Vagina (tissue), 2 donors: ENCODE measurements at regions not wholly inside any gene's neighbourhood (a gene's known extent, or its start where the extent isn't known, plus 50 kb on each side); places are given as distances from the start of the nearest gene placed in this dataset.

Experiments used
- DNase-seq, 2 donors: peaks; one replicate each; pipeline ENCODE4 v3.0.0-alpha.2; 2017; ENCODE audit errors: extremely low spot score in 2 of 2
- H3K27ac ChIP-seq: fragments of 200-600 bp; sonication (generic); one replicate; pipeline ENCODE4 v1.5.1; 2019
- H3K27me3 ChIP-seq: fragments of 200-600 bp; sonication (generic); one replicate; pipeline ENCODE4 v1.5.1; 2019
- H3K36me3 ChIP-seq, 2 donors: fragments of 200-600 bp; sonication (generic); one replicate each; pipeline ENCODE4 v1.5.1; 2017 to 2019
- H3K4me1 ChIP-seq: fragments of 200-600 bp; sonication (generic); one replicate; pipeline ENCODE4 v1.5.1; 2019
- H3K4me3 ChIP-seq, 2 donors: fragments of 200-600 bp; sonication (generic); 1 replicate in 1 of 2; 2 replicates in 1 of 2; pipeline ENCODE4 v1.5.1; 2016 to 2019
- H3K9me3 ChIP-seq: fragments of 200-600 bp; sonication (generic); one replicate; pipeline ENCODE4 v1.5.1; 2019
- CTCF ChIP-seq, 3 experiments: fragments of 450-650 bp in 2 of 3; fragments of 200-600 bp in 1 of 3; sonication (generic) in 1 of 3; IDR thresholded peaks; one replicate each; pipeline ENCODE4 v1.5.1; 2017 to 2019; ENCODE audit warnings: antibody characterized with exemption in 3 of 3, mild to moderate bottlenecking in 2 of 3, moderate library complexity in 2 of 3
- POLR2A ChIP-seq, 2 donors: fragments of 450-650 bp; IDR thresholded peaks; one replicate each; pipeline ENCODE4 v1.6.1; 2017; ENCODE audit warnings: antibody characterized with exemption in 2 of 2, mild to moderate bottlenecking in 2 of 2, moderate library complexity in 2 of 2
- POLR2AphosphoS5 ChIP-seq, 2 donors: sonication (generic); formaldehyde crosslinking; IDR thresholded peaks; one replicate each; pipeline ENCODE4 v1.9.0; 2017; ENCODE audit warnings: antibody characterized with exemption in 2 of 2, mild to moderate bottlenecking in 2 of 2, low read depth in 1 of 2; ENCODE audit not compliant: insufficient read depth in 1 of 2
- intact Hi-C: fragments of 100-400 bp; cut with DNase I; formaldehyde crosslinking; loops from one replicate; pipeline ENCODE4 v1.15.1; 2023

- no peak overlapping the region for H3K27ac ChIP-seq
- H3K36me3 ChIP-seq, result no peaks in the 10 kb centered on the region
- no peak for TF ChIP-seq POLR2A (IDR thresholded peaks at IDR 0.05)
- no peak for TF ChIP-seq CTCF (IDR thresholded peaks at IDR 0.05)
- TF ChIP-seq POLR2AphosphoS5 (IDR thresholded peaks at IDR 0.05; ENCODE audit: insufficient read depth in 1 of 2, low read depth in 1 of 2), result no peak
- no peaks in the 10 kb centered on the region for H3K4me1 ChIP-seq
- intact Hi-C loops, result no loop called here
- no peaks in the 10 kb centered on the region for H3K27me3 ChIP-seq
- no peak for DNase-seq
- H3K4me3 ChIP-seq, result no peak overlapping the region
- H3K9me3 ChIP-seq, result no peaks in the 10 kb centered on the region
Measured at GRCh38 chr11:101180481-101180880, 50.9 kb upstream of the PGR start.
